Esophagus squamous epithelium (tissue), 5 donors: ENCODE measurements at regions not wholly inside any gene's neighbourhood (a gene's known extent, or its start where the extent isn't known, plus 50 kb on each side); places are given as distances from the start of the nearest gene placed in this dataset.

ENCODE experiments used
- DNase-seq: peaks from one replicate; lab custom pipeline; 2025; lab: John Stamatoyannopoulos, UW
- H3K27ac ChIP-seq, 4 donors: fragments of 200-600 bp; sonication (generic); one replicate each; pipeline ENCODE4 v1.5.1; 2016 to 2019; ENCODE audit warnings: mild to moderate bottlenecking in 1 of 4
- H3K27me3 ChIP-seq, 4 donors: fragments of 200-600 bp; sonication (generic); 1 replicate in 3 of 4; 2 replicates in 1 of 4; pipeline versions ENCODE4 v1.5.1 to v1.6.0; 2017 to 2021; ENCODE audit warnings: antibody characterized with exemption in 1 of 4
- H3K36me3 ChIP-seq, 3 donors: fragments of 200-600 bp; sonication (generic); one replicate each; pipeline ENCODE4 v1.5.1; 2016 to 2019
- H3K4me1 ChIP-seq, 3 donors: fragments of 200-600 bp; sonication (generic); one replicate each; pipeline ENCODE4 v1.5.1; 2017 to 2019
- H3K4me3 ChIP-seq, 4 donors: fragments of 200-600 bp; sonication (generic); 1 replicate in 3 of 4; 2 replicates in 1 of 4; pipeline ENCODE4 v1.5.1; 2016 to 2019; ENCODE audit warnings: mild to moderate bottlenecking in 2 of 4, moderate library complexity in 1 of 4
- H3K9me3 ChIP-seq, 3 donors: fragments of 200-600 bp; sonication (generic); one replicate each; pipeline ENCODE4 v1.5.1; 2016 to 2019
- POLR2A ChIP-seq, 4 donors: fragments of 450-650 bp; IDR thresholded peaks; one replicate each; pipeline ENCODE4 v1.6.1; 2017; ENCODE audit warnings: antibody characterized with exemption in 4 of 4, mild to moderate bottlenecking in 4 of 4, moderate library complexity in 3 of 4
- WGBS, 2 donors: methylation state at CpG; one replicate each; pipeline ENCODE4 v1.1.5; 2018; 5-methylcytosine and 5-hydroxymethylcytosine counted together
- intact Hi-C: fragments of 100-400 bp; cut with DNase I; formaldehyde crosslinking; loops from one replicate; pipeline ENCODE4 v1.15.0; 2022
- TF ChIP-seq, protein P1 (sequence below), 6 experiments: fragments of 450-650 bp in 4 of 6; fragments of 200-600 bp in 2 of 6; sonication (generic) in 2 of 6; IDR thresholded peaks; one replicate each; pipeline ENCODE4 v1.5.1; 2016 to 2019; ENCODE audit warnings: antibody characterized with exemption in 6 of 6, mild to moderate bottlenecking in 4 of 6, moderate library complexity in 4 of 6
- donor health status: DM: yes; HTN: yes; CAD: no.

DNA sequence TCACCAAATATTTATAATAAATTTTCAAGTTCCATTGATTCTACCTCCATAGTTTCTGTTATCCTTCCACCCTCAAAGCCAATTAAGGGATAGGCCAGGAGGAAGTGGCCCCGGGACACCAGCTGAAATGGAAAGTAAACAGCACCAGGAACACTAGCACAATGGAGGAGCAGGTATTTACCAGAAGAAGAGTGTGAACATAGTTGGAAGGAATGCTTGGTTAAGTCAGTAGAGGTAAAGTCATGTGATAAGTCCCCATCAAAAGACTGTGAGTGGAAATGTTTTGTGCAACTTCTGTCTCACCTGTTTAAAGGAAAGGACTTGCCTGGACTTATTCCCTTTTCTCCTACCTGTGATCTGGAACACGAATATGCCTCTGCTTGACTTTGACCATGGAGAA, 146.7 kb upstream of the RAI14 start:
- DNase-seq = no peak
- no peaks in the 10 kb centered on the region for H3K27me3 ChIP-seq
- TF ChIP-seq POLR2A (IDR thresholded peaks at IDR 0.05) = no peak
- TF ChIP-seq, protein P1, sequence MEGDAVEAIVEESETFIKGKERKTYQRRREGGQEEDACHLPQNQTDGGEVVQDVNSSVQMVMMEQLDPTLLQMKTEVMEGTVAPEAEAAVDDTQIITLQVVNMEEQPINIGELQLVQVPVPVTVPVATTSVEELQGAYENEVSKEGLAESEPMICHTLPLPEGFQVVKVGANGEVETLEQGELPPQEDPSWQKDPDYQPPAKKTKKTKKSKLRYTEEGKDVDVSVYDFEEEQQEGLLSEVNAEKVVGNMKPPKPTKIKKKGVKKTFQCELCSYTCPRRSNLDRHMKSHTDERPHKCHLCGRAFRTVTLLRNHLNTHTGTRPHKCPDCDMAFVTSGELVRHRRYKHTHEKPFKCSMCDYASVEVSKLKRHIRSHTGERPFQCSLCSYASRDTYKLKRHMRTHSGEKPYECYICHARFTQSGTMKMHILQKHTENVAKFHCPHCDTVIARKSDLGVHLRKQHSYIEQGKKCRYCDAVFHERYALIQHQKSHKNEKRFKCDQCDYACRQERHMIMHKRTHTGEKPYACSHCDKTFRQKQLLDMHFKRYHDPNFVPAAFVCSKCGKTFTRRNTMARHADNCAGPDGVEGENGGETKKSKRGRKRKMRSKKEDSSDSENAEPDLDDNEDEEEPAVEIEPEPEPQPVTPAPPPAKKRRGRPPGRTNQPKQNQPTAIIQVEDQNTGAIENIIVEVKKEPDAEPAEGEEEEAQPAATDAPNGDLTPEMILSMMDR (IDR thresholded peaks at IDR 0.05) = no peak
- WGBS, 2 donors = 32 to 36% methylated on average over 1 to 2 of the region's 2 CpGs
- peak overlapping the region; percentile 41 to 66 (median 44) for H3K27ac ChIP-seq
- H3K4me1 ChIP-seq = peaks cover 0 to 61% (median 21%) of the 10 kb centered on the region in 3 donors
- intact Hi-C loops = no loop called here
- no peak overlapping the region for H3K4me3 ChIP-seq
- no peaks in the 10 kb centered on the region for H3K9me3 ChIP-seq
- H3K36me3 ChIP-seq = no peaks in the 10 kb centered on the region

DNA sequence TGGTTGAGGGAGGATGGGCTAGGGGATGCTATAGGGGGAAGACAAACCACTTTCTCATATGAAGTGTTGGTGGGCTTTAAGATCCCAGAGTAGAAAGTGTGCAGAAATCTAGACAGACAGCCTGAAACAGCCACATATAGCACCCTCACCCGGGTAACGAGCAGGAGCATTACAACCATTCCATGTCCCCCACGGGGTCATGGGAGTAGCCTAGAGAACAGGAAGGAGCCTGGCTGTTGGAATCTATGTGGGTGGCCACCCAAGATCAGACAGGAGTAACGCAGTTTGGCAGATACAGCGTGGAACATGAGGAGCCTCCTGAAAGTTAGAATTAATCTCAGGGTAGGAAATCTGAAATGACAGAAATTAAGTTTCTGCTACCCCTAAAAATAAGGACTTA, 146.1 kb upstream of the RAI14 start:
- peaks cover 0 to 55% (median 18%) of the 10 kb centered on the region in 3 donors for H3K4me1 ChIP-seq
- H3K36me3 ChIP-seq = no peaks in the 10 kb centered on the region
- no peaks in the 10 kb centered on the region for H3K27me3 ChIP-seq
- intact Hi-C loops = no loop called here
- DNase-seq = no peak
- H3K9me3 ChIP-seq = no peaks in the 10 kb centered on the region
- H3K4me3 ChIP-seq = no peak overlapping the region
- TF ChIP-seq POLR2A (IDR thresholded peaks at IDR 0.05) = no peak
- TF ChIP-seq, protein P1 (IDR thresholded peaks at IDR 0.05) = no peak
- WGBS, 2 donors = 51 to 68% methylated on average over 5 of the region's 5 CpGs
- peak overlapping the region; percentile 41 to 66 (median 44) for H3K27ac ChIP-seq

DNA sequence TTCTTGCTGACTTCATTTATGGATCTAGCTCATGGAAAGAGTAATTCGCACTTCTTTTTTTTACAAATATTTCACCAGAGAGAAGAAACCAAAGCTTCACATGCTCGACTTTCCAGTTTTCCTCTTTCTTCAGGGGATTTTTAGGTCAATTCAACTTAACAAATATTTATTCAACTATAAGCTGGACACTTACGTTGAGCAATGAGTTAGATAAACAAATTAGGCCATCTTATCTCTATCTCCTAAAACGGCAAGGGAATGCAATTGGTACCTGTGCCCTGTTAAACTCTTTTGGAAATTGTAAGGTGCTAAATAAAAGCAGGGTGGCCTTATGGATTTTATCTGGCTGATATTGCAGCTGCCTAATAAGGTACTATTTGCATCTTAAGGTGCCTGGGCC, 145.1 kb upstream of the RAI14 start:
- WGBS, 2 donors = 44 to 53% methylated on average over 4 of the region's 4 CpGs
- DNase-seq = no peak
- H3K27me3 ChIP-seq = no peaks in the 10 kb centered on the region
- H3K9me3 ChIP-seq = no peaks in the 10 kb centered on the region
- no peak overlapping the region for H3K4me3 ChIP-seq
- peak overlapping the region in 3 of 4 donors; percentile 43 to 68 (median 66) for H3K27ac ChIP-seq
- TF ChIP-seq, protein P1 (IDR thresholded peaks at IDR 0.05) = no peak
- no peak for TF ChIP-seq POLR2A (IDR thresholded peaks at IDR 0.05)
- no peaks in the 10 kb centered on the region for H3K36me3 ChIP-seq
- peaks cover 0 to 48% (median 18%) of the 10 kb centered on the region in 3 donors for H3K4me1 ChIP-seq
- intact Hi-C loops = no loop called here

DNA sequence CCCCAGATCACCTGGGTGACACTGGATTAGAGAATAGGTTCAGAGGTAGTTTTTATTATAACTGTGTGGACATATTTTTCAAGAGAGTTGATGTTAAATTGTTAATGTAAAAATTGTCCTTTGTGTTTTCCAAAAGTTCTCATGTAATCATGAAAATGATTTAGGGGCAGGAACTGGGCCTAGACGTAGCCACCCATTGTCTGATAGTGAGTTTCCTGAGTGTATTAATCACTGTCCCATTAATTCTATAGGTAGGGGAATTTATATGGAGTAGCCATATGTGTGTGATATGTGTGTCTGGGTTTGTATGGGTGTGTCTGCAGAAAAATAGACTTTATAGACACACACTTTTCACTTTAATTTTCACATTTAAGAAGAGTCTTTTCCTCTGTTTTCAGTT, 144.6 kb upstream of the RAI14 start:
- H3K4me3 ChIP-seq = no peak overlapping the region
- H3K27ac ChIP-seq = peak overlapping the region; percentile 5 to 68 (median 54)
- TF ChIP-seq, protein P1 (IDR thresholded peaks at IDR 0.05) = no peak
- TF ChIP-seq POLR2A (IDR thresholded peaks at IDR 0.05) = no peak
- no peaks in the 10 kb centered on the region for H3K36me3 ChIP-seq
- no peak for DNase-seq
- 50 to 59% methylated on average over 1 of the region's 1 CpG for WGBS, 2 donors
- intact Hi-C loops = no loop called here
- peaks cover 0 to 48% (median 18%) of the 10 kb centered on the region in 3 donors for H3K4me1 ChIP-seq
- H3K9me3 ChIP-seq = no peaks in the 10 kb centered on the region
- no peaks in the 10 kb centered on the region for H3K27me3 ChIP-seq

DNA sequence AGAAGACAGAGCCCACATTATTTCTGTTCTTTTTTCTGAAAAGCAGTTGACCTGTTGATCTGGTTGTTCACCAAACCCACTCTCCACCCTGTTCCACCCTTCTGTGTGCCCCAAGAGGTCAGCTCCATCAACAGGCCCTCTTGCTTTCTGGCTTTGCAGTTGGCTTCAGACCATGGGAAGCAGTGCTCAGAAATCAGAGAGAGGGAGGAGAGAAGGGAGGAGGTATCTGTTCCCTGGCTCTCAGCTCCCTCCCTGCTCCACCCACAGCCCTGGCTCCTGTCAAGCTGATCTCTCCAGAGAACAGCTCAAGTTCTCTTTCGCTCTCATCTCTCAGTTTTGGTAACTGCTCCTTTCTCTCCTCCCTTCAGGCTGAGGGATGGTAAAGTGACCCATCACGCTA, 144.2 kb upstream of the RAI14 start:
- Histone ChIP-seq H3K27me3 (no peaks in the 10 kb centered on the region), H3K27ac (peak overlapping the region; percentile 5 to 68 (median 54)), H3K4me1 (peaks cover 0 to 48% (median 18%) of the 10 kb centered on the region in 3 donors), H3K36me3 (no peaks in the 10 kb centered on the region), H3K4me3 (no peak overlapping the region), H3K9me3 (no peaks in the 10 kb centered on the region)
- intact Hi-C loops = no loop called here
- 36 to 74% methylated on average over 2 of the region's 2 CpGs for WGBS, 2 donors
- no peak for TF ChIP-seq POLR2A (IDR thresholded peaks at IDR 0.05)
- TF ChIP-seq, protein P1 (IDR thresholded peaks at IDR 0.05) = no peak
- no peak for DNase-seq
